ENCODE measurements at regions not wholly inside any gene's neighbourhood (a gene's known extent, or its start where the extent isn't known, plus 50 kb on each side); places are given as distances from the start of the nearest gene placed in this dataset.

GRCh38 chr5:133760532-133760931 lies 148.2 kb upstream of the FSTL4 start:
- Mint-ChIP-seq H3K27ac (no peak overlapping the region), H3K4me1 (ENCODE audit: low read depth) (no peaks in the 10 kb centered on the region), H3K27me3 (ENCODE audit: insufficient read depth) (peaks cover 21% of the 10 kb centered on the region), H3K9me3 (no peaks in the 10 kb centered on the region), H3K4me3 (no peak overlapping the region), H3K36me3 (ENCODE audit: low read depth) (no peaks in the 10 kb centered on the region)
- TF ChIP-seq, protein P1, sequence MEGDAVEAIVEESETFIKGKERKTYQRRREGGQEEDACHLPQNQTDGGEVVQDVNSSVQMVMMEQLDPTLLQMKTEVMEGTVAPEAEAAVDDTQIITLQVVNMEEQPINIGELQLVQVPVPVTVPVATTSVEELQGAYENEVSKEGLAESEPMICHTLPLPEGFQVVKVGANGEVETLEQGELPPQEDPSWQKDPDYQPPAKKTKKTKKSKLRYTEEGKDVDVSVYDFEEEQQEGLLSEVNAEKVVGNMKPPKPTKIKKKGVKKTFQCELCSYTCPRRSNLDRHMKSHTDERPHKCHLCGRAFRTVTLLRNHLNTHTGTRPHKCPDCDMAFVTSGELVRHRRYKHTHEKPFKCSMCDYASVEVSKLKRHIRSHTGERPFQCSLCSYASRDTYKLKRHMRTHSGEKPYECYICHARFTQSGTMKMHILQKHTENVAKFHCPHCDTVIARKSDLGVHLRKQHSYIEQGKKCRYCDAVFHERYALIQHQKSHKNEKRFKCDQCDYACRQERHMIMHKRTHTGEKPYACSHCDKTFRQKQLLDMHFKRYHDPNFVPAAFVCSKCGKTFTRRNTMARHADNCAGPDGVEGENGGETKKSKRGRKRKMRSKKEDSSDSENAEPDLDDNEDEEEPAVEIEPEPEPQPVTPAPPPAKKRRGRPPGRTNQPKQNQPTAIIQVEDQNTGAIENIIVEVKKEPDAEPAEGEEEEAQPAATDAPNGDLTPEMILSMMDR (IDR thresholded peaks at IDR 0.05), result no peak
- DNase-seq, result no peak

DNA sequence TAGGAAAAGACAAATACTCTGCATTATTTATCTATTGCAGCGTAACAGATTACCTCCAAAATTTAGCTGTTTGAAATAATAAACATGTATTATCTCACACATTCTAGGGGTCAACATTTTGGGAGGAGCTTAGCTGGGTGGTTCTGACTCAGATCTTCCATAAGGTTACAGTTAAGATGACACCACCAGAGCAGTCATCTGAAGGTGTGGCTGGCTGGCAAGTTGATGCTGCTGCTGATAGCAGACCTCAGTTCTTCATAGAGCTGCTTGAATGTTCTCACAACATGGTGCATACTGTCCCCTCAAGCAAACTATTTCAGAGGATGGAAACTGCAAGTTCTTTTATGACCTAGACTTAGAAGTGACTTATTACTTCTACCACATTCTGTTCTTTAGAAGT lies 146.3 kb upstream of the FSTL4 start:
- H3K9me3 Mint-ChIP-seq, result no peaks in the 10 kb centered on the region
- DNase-seq, result no peak
- H3K36me3 Mint-ChIP-seq (ENCODE audit: low read depth), result no peaks in the 10 kb centered on the region
- TF ChIP-seq, protein P1 (IDR thresholded peaks at IDR 0.05), result no peak
- peaks cover 19% of the 10 kb centered on the region for H3K27me3 Mint-ChIP-seq (ENCODE audit: insufficient read depth)
- no peaks in the 10 kb centered on the region for H3K4me1 Mint-ChIP-seq (ENCODE audit: low read depth)
- H3K27ac Mint-ChIP-seq, result no peak overlapping the region
- no peak overlapping the region for H3K4me3 Mint-ChIP-seq

GRCh38 chr5:133757396-133757945 lies 145.1 kb upstream of the FSTL4 start:
- Mint-ChIP-seq H3K4me3 (no peak overlapping the region), H3K9me3 (no peaks in the 10 kb centered on the region), H3K36me3 (ENCODE audit: low read depth) (no peaks in the 10 kb centered on the region), H3K4me1 (ENCODE audit: low read depth) (no peaks in the 10 kb centered on the region), H3K27me3 (ENCODE audit: insufficient read depth) (peaks cover 16% of the 10 kb centered on the region), H3K27ac (no peak overlapping the region)
- no peak for DNase-seq
- TF ChIP-seq, protein P1 (IDR thresholded peaks at IDR 0.05), result no peak

DNA sequence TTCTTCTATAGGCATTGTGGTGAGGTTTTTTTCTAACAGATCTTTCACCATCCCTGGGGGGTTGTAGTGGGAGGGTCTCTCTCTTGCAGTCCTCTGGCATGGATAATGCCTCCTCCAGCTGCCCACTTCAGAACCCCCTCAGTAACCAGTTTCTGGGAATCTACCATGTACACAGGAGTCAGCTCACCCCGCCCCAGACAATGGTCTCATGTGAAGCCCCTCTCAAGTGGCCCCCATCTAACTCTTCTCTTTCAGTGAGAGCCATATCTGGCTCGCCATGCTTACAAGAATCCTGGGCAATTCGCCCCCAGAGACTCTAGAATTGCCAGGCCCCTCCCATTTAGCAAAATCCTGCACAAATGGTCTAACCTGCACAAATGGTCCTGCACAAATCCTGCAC lies 144.4 kb upstream of the FSTL4 start:
- Mint-ChIP-seq H3K9me3 (no peaks in the 10 kb centered on the region), H3K4me3 (no peak overlapping the region), H3K36me3 (ENCODE audit: low read depth) (no peaks in the 10 kb centered on the region), H3K4me1 (ENCODE audit: low read depth) (no peaks in the 10 kb centered on the region), H3K27ac (no peak overlapping the region), H3K27me3 (ENCODE audit: insufficient read depth) (peaks cover 18% of the 10 kb centered on the region)
- DNase-seq, result no peak
- TF ChIP-seq, protein P1 (IDR thresholded peaks at IDR 0.05), result no peak

- Mint-ChIP-seq H3K27me3 (ENCODE audit: insufficient read depth) (peaks cover 25% of the 10 kb centered on the region), H3K27ac (no peak overlapping the region), H3K4me3 (no peak overlapping the region), H3K9me3 (no peaks in the 10 kb centered on the region), H3K4me1 (ENCODE audit: low read depth) (no peaks in the 10 kb centered on the region), H3K36me3 (ENCODE audit: low read depth) (no peaks in the 10 kb centered on the region)
- DNase-seq, result no peak
- TF ChIP-seq, protein P1 (IDR thresholded peaks at IDR 0.05), result no peak
These were observed 143.7 kb upstream of the FSTL4 start for GRCh38 chr5:133756036-133756435.
